HEK293 (cell line): ENCODE measurements at regions not wholly inside any gene's neighbourhood (a gene's known extent, or its start where the extent isn't known, plus 50 kb on each side); places are given as distances from the start of the nearest gene placed in this dataset.

ENCODE experiments used
- CTCF ChIA-PET: fragments of 350-600 bp; formaldehyde crosslinking; extraction: SDS; loops from one replicate; lab custom pipeline; 2021; ENCODE audit warnings: antibody characterized with exemption; lab: Yijun Ruan, JAX
- POLR2A ChIA-PET: fragments of 300-600 bp; formaldehyde crosslinking; extraction: SDS; loops from one replicate; lab custom pipeline; 2020; ENCODE audit warnings: antibody characterized with exemption, inconsistent platforms; lab: Yijun Ruan, JAX
- H3K27ac ChIP-seq: fragments of 200-500 bp; sonication (Bioruptor generic); 2 replicates; pipeline ENCODE4 v1.5.1; 2014; ENCODE audit warnings: low read depth, low read length, control low read depth, inconsistent platforms; ENCODE audit errors: extremely low read depth
- H3K36me3 ChIP-seq, 2 experiments: fragments of 200-500 bp in 1 of 2; sonication (Bioruptor generic) in 1 of 2; 1 replicate in 1 of 2; 2 replicates in 1 of 2; pipeline ENCODE4 v1.5.1; 2014 to 2017; ENCODE audit warnings: inconsistent platforms in 2 of 2, low read length in 2 of 2; ENCODE audit not compliant: control insufficient read depth in 2 of 2, insufficient read depth in 1 of 2
- H3K4me1 ChIP-seq: fragments of 200-500 bp; sonication (Bioruptor generic); 2 replicates; pipeline ENCODE4 v1.5.1; 2014; ENCODE audit warnings: mild to moderate bottlenecking, low read length, inconsistent platforms; ENCODE audit not compliant: control insufficient read depth, insufficient read depth
- H3K4me3 ChIP-seq: 2 replicates; pipeline ENCODE4 v1.5.1; 2011; ENCODE audit warnings: low read depth, mild to moderate bottlenecking, control low read depth, low read length, moderate library complexity
- H3K9me3 ChIP-seq: fragments of 200-500 bp; sonication (Bioruptor generic); 2 replicates; pipeline ENCODE4 v1.5.1; 2014; ENCODE audit warnings: low read depth, low read length, inconsistent platforms; ENCODE audit not compliant: control insufficient read depth, insufficient read depth
- AEBP2 ChIP-seq: fragments of 450-650 bp; formaldehyde crosslinking; IDR thresholded peaks from 2 replicates; pipeline ENCODE4 v1.5.1; 2016; ENCODE audit warnings: missing biosample characterization, missing genetic modification characterization, borderline replicate concordance
- MEIS1 ChIP-seq: sonication (generic); formaldehyde crosslinking; IDR thresholded peaks from 2 replicates; pipeline ENCODE4 v1.8.1; 2022; ENCODE audit warnings: missing genetic modification reagents, mild to moderate bottlenecking, borderline replicate concordance
- YY1 ChIP-seq: fragments of 450-650 bp; formaldehyde crosslinking; IDR thresholded peaks from 2 replicates; pipeline ENCODE4 v1.5.1; 2018; ENCODE audit warnings: missing biosample characterization, missing genetic modification characterization
- ZFP3 ChIP-seq: fragments of 450-650 bp; formaldehyde crosslinking; IDR thresholded peaks from 2 replicates; pipeline ENCODE4 v1.5.1; 2016; ENCODE audit warnings: low read depth, missing biosample characterization, missing genetic modification characterization
- ZNF10 ChIP-seq: fragments of 450-650 bp; formaldehyde crosslinking; IDR thresholded peaks from 2 replicates; pipeline ENCODE4 v1.5.1; 2017; ENCODE audit warnings: missing biosample characterization, missing genetic modification characterization
- ZNF121 ChIP-seq: fragments of 450-650 bp; formaldehyde crosslinking; IDR thresholded peaks from 2 replicates; pipeline ENCODE4 v1.5.1; 2016; ENCODE audit warnings: missing biosample characterization, missing genetic modification characterization
- ZNF174 ChIP-seq: fragments of 450-650 bp; formaldehyde crosslinking; IDR thresholded peaks from 2 replicates; pipeline ENCODE4 v1.5.0; 2017; ENCODE audit warnings: missing biosample characterization, mild to moderate bottlenecking, missing genetic modification characterization
- ZNF223 ChIP-seq: fragments of 450-650 bp; formaldehyde crosslinking; IDR thresholded peaks from 2 replicates; pipeline ENCODE4 v1.5.1; 2016; ENCODE audit warnings: missing biosample characterization, missing genetic modification characterization
- ZNF585B ChIP-seq: fragments of 450-650 bp; formaldehyde crosslinking; IDR thresholded peaks from 2 replicates; pipeline ENCODE4 v1.5.1; 2016; ENCODE audit warnings: missing biosample characterization, missing genetic modification characterization
- ZNF777 ChIP-seq: fragments of 450-650 bp; formaldehyde crosslinking; IDR thresholded peaks from 2 replicates; pipeline ENCODE4 v1.5.1; 2017; ENCODE audit warnings: missing biosample characterization, missing genetic modification characterization, borderline replicate concordance
- ZNF785 ChIP-seq: fragments of 450-650 bp; formaldehyde crosslinking; IDR thresholded peaks from 2 replicates; pipeline ENCODE4 v1.5.1; 2016; ENCODE audit warnings: missing biosample characterization, missing genetic modification characterization
- TF ChIP-seq, protein P1 (sequence below): fragments of 450-650 bp; formaldehyde crosslinking; IDR thresholded peaks from 2 replicates; pipeline ENCODE4 v1.5.1; 2016; ENCODE audit warnings: missing biosample characterization, missing genetic modification characterization
- TF ChIP-seq, protein P2 (sequence below): fragments of 450-650 bp; formaldehyde crosslinking; conservative IDR thresholded peaks from 2 replicates; pipeline ENCODE4 v1.5.1; 2016; ENCODE audit warnings: low read depth, missing biosample characterization, missing genetic modification characterization
- TF ChIP-seq, protein P3 (sequence below): fragments of 450-650 bp; formaldehyde crosslinking; IDR thresholded peaks from 2 replicates; pipeline ENCODE4 v1.5.0; 2017; ENCODE audit warnings: missing biosample characterization, missing genetic modification characterization, borderline replicate concordance
- TF ChIP-seq, protein P4 (sequence below): fragments of 450-650 bp; formaldehyde crosslinking; IDR thresholded peaks from 2 replicates; pipeline ENCODE4 v1.5.1; 2017; ENCODE audit warnings: missing biosample characterization, missing genetic modification characterization

DNA sequence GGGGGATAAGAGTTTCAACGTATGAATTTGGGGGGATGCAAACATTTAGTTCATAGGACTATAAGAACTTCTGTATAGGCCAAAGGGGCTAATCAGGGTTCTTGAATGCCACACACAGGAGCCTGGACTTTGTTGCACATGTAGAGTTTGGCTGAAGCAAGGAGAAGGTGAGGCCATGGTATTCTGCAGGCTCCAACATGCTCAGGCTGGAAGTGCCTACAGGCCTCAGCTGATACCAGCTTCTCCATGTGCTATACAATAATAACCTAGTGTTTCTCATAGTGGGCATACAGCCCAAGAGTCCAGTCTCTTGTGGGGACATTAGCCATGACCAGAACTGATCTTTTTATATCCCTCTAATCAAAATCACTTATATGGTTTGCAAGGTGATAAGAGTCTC lies 399.7 kb upstream of the MCTP2 start:
- CTCF ChIA-PET, result interaction anchor here (1.2 kb wide), 1 partner anchor 288 kb away, joined by 3 read pairs; no protein-coding TSS in a partner anchor
- no peaks in the 10 kb centered on the region for H3K9me3 ChIP-seq
- POLR2A ChIA-PET, result no interaction called here
- H3K36me3 ChIP-seq, result no peaks in the 10 kb centered on the region
- no peak for TF ChIP-seq ZNF121
- no peak for TF ChIP-seq AEBP2 (tag by site-specific recombination)
- TF ChIP-seq, protein P1, sequence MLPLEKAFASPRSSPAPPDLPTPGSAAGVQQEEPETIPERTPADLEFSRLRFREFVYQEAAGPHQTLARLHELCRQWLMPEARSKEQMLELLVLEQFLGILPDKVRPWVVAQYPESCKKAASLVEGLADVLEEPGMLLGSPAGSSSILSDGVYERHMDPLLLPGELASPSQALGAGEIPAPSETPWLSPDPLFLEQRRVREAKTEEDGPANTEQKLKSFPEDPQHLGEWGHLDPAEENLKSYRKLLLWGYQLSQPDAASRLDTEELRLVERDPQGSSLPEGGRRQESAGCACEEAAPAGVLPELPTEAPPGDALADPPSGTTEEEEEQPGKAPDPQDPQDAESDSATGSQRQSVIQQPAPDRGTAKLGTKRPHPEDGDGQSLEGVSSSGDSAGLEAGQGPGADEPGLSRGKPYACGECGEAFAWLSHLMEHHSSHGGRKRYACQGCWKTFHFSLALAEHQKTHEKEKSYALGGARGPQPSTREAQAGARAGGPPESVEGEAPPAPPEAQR, result no peak
- TF ChIP-seq ZNF585B (tag by site-specific recombination), result no peak
- no peak for TF ChIP-seq ZNF785
- TF ChIP-seq ZNF777 (tag by site-specific recombination), result no peak
- TF ChIP-seq, protein P2, sequence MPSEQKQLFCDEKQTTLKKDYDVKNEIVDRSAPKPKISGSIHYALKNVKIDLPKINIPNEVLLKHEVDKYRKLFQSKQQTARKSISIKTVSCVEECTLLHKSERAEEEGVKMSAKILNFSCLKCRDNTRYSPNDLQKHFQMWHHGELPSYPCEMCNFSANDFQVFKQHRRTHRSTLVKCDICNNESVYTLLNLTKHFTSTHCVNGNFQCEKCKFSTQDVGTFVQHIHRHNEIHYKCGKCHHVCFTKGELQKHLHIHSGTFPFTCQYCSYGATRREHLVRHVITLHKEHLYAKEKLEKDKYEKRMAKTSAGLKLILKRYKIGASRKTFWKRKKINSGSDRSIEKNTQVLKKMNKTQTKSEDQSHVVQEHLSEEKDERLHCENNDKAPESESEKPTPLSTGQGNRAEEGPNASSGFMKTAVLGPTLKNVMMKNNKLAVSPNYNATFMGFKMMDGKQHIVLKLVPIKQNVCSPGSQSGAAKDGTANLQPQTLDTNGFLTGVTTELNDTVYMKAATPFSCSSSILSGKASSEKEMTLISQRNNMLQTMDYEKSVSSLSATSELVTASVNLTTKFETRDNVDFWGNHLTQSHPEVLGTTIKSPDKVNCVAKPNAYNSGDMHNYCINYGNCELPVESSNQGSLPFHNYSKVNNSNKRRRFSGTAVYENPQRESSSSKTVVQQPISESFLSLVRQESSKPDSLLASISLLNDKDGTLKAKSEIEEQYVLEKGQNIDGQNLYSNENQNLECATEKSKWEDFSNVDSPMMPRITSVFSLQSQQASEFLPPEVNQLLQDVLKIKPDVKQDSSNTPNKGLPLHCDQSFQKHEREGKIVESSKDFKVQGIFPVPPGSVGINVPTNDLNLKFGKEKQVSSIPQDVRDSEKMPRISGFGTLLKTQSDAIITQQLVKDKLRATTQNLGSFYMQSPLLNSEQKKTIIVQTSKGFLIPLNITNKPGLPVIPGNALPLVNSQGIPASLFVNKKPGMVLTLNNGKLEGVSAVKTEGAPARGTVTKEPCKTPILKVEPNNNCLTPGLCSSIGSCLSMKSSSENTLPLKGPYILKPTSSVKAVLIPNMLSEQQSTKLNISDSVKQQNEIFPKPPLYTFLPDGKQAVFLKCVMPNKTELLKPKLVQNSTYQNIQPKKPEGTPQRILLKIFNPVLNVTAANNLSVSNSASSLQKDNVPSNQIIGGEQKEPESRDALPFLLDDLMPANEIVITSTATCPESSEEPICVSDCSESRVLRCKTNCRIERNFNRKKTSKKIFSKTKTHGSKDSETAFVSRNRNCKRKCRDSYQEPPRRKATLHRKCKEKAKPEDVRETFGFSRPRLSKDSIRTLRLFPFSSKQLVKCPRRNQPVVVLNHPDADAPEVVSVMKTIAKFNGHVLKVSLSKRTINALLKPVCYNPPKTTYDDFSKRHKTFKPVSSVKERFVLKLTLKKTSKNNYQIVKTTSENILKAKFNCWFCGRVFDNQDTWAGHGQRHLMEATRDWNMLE, result no peak
- no peak for TF ChIP-seq ZFP3 (tag by site-specific recombination)
- no peak for TF ChIP-seq YY1 (tag by site-specific recombination)
- no peak for TF ChIP-seq MEIS1
- TF ChIP-seq, protein P3, sequence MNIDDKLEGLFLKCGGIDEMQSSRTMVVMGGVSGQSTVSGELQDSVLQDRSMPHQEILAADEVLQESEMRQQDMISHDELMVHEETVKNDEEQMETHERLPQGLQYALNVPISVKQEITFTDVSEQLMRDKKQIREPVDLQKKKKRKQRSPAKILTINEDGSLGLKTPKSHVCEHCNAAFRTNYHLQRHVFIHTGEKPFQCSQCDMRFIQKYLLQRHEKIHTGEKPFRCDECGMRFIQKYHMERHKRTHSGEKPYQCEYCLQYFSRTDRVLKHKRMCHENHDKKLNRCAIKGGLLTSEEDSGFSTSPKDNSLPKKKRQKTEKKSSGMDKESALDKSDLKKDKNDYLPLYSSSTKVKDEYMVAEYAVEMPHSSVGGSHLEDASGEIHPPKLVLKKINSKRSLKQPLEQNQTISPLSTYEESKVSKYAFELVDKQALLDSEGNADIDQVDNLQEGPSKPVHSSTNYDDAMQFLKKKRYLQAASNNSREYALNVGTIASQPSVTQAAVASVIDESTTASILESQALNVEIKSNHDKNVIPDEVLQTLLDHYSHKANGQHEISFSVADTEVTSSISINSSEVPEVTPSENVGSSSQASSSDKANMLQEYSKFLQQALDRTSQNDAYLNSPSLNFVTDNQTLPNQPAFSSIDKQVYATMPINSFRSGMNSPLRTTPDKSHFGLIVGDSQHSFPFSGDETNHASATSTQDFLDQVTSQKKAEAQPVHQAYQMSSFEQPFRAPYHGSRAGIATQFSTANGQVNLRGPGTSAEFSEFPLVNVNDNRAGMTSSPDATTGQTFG, result no peak
- TF ChIP-seq, protein P4, sequence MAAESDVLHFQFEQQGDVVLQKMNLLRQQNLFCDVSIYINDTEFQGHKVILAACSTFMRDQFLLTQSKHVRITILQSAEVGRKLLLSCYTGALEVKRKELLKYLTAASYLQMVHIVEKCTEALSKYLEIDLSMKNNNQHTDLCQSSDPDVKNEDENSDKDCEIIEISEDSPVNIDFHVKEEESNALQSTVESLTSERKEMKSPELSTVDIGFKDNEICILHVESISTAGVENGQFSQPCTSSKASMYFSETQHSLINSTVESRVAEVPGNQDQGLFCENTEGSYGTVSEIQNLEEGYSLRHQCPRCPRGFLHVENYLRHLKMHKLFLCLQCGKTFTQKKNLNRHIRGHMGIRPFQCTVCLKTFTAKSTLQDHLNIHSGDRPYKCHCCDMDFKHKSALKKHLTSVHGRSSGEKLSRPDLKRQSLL (tag by site-specific recombination), result no peak
- TF ChIP-seq ZNF223 (tag by site-specific recombination), result no peak
- TF ChIP-seq ZNF10 (tag by site-specific recombination), result no peak
- TF ChIP-seq ZNF174 (tag by site-specific recombination), result no peak
- H3K27ac ChIP-seq, result no peak overlapping the region
- H3K4me3 ChIP-seq, result no peak overlapping the region
- H3K4me1 ChIP-seq, result peaks cover 6% of the 10 kb centered on the region
